ENCODE measurements at regions not wholly inside any gene's neighbourhood (a gene's known extent, or its start where the extent isn't known, plus 50 kb on each side); places are given as distances from the start of the nearest gene placed in this dataset.

GRCh38 chr10:105971460-105971859, 1193.0 kb downstream of the SORCS1 start:
- no peak for TF ChIP-seq FOXA1 (IDR thresholded peaks at IDR 0.05)
- TF ChIP-seq FOXM1 (IDR thresholded peaks at IDR 0.05; ENCODE audit: borderline replicate concordance): no peak
- no peak for TF ChIP-seq SP1 (IDR thresholded peaks at IDR 0.05)
- TF ChIP-seq FOXK2 (IDR thresholded peaks at IDR 0.05): no peak
- TF ChIP-seq BHLHE40 (IDR thresholded peaks at IDR 0.05; ENCODE audit: borderline replicate concordance): no peak
- no peak for TF ChIP-seq PKNOX1 (IDR thresholded peaks at IDR 0.05)
- TF ChIP-seq ZNF384 (IDR thresholded peaks at IDR 0.05): no peak
- TF ChIP-seq HDGF (IDR thresholded peaks at IDR 0.05; ENCODE audit: borderline replicate concordance): no peak
- no peak for TF ChIP-seq L3MBTL2 (conservative IDR thresholded peaks at IDR 0.05)
- TF ChIP-seq CTBP1 (IDR thresholded peaks at IDR 0.05; ENCODE audit: borderline replicate concordance): no peak
- no peak for TF ChIP-seq LEF1 (IDR thresholded peaks at IDR 0.05; ENCODE audit: borderline replicate concordance)
- TF ChIP-seq SUZ12 (IDR thresholded peaks at IDR 0.05): no peak
- no peak for TF ChIP-seq ELF4 (IDR thresholded peaks at IDR 0.05)

All from HEK293T (cell line).